Nephron (organoid): ENCODE measurements at regions not wholly inside any gene's neighbourhood (a gene's known extent, or its start where the extent isn't known, plus 50 kb on each side); places are given as distances from the start of the nearest gene placed in this dataset.

Experiments
- H3K27ac Mint-ChIP-seq, 3 experiments: 2 replicates each; pipeline ENCODE4 v1.8.0; 2020; ENCODE audit warnings: mixed read lengths in 3 of 3, mild to moderate bottlenecking in 2 of 3, moderate library complexity in 1 of 3
- H3K27me3 Mint-ChIP-seq: 2 replicates; pipeline ENCODE4 v1.8.0; 2021; ENCODE audit warnings: low read depth, mild to moderate bottlenecking, moderate library complexity, mixed read lengths
- H3K36me3 Mint-ChIP-seq: 2 replicates; pipeline ENCODE4 v1.8.0; 2020; ENCODE audit warnings: low read depth, mixed read lengths
- H3K4me1 Mint-ChIP-seq: 2 replicates; pipeline ENCODE4 v1.8.0; 2020; ENCODE audit warnings: mixed read lengths
- H3K4me3 Mint-ChIP-seq, 3 experiments: 2 replicates each; pipeline ENCODE4 v1.8.0; 2020; ENCODE audit warnings: mild to moderate bottlenecking in 3 of 3, mixed read lengths in 3 of 3, moderate library complexity in 2 of 3
- H3K9me3 Mint-ChIP-seq: 2 replicates; pipeline ENCODE4 v1.8.0; 2020; ENCODE audit warnings: mixed read lengths
- CTCF ChIP-seq, 3 experiments: fragments of 200-600 bp; sonication (generic); IDR thresholded peaks; one replicate each; pipeline ENCODE4 v1.5.0; 2021; ENCODE audit warnings: antibody characterized with exemption in 3 of 3; ENCODE audit not compliant: unreplicated experiment in 3 of 3

GRCh38 chr10:8180360-8181109 is 126.0 kb downstream of the GATA3 start:
- Mint-ChIP-seq H3K27me3 (peaks cover 14% of the 10 kb centered on the region), H3K36me3 (no peaks in the 10 kb centered on the region), H3K4me3 (no peak overlapping the region), H3K4me1 (no peaks in the 10 kb centered on the region), H3K9me3 (no peaks in the 10 kb centered on the region), H3K27ac (peak overlapping the region in 1 of 3 experiments; percentile 52)
- TF ChIP-seq CTCF (IDR thresholded peaks at IDR 0.05; ENCODE audit: unreplicated experiment in 3 of 3), result no peak

- Mint-ChIP-seq H3K36me3 (no peaks in the 10 kb centered on the region), H3K27ac (no peak overlapping the region), H3K4me3 (no peak overlapping the region), H3K4me1 (no peaks in the 10 kb centered on the region), H3K27me3 (peaks cover 14% of the 10 kb centered on the region), H3K9me3 (no peaks in the 10 kb centered on the region)
- TF ChIP-seq CTCF (IDR thresholded peaks at IDR 0.05; ENCODE audit: unreplicated experiment in 3 of 3), result no peak
Observed at GRCh38 chr10:8181496-8182157, 127.1 kb downstream of the GATA3 start.

GRCh38 chr10:8182806-8183205 is 128.3 kb downstream of the GATA3 start:
- Mint-ChIP-seq H3K36me3 (no peaks in the 10 kb centered on the region), H3K27me3 (peaks cover 14% of the 10 kb centered on the region), H3K9me3 (no peaks in the 10 kb centered on the region), H3K27ac (no peak overlapping the region), H3K4me1 (no peaks in the 10 kb centered on the region), H3K4me3 (no peak overlapping the region)
- TF ChIP-seq CTCF (IDR thresholded peaks at IDR 0.05; ENCODE audit: unreplicated experiment in 3 of 3), result no peak

- TF ChIP-seq CTCF (IDR thresholded peaks at IDR 0.05; ENCODE audit: unreplicated experiment in 3 of 3), result no peak
- peaks cover 2% of the 10 kb centered on the region for H3K9me3 Mint-ChIP-seq
- H3K36me3 Mint-ChIP-seq, result no peaks in the 10 kb centered on the region
- H3K4me1 Mint-ChIP-seq, result no peaks in the 10 kb centered on the region
- H3K4me3 Mint-ChIP-seq, result no peak overlapping the region
- H3K27ac Mint-ChIP-seq, result no peak overlapping the region
- peaks cover 19% of the 10 kb centered on the region for H3K27me3 Mint-ChIP-seq
Observed at GRCh38 chr10:8183241-8183704, 128.8 kb downstream of the GATA3 start.

GRCh38 chr10:8187171-8187666 is 132.7 kb downstream of the GATA3 start:
- Mint-ChIP-seq H3K4me1 (no peaks in the 10 kb centered on the region), H3K27me3 (peaks cover 28% of the 10 kb centered on the region), H3K9me3 (peaks cover 3% of the 10 kb centered on the region), H3K27ac (no peak overlapping the region), H3K36me3 (no peaks in the 10 kb centered on the region), H3K4me3 (no peak overlapping the region)
- TF ChIP-seq CTCF (IDR thresholded peaks at IDR 0.05; ENCODE audit: unreplicated experiment in 3 of 3), result no peak
